A673 (cell line): ENCODE measurements at regions not wholly inside any gene's neighbourhood (a gene's known extent, or its start where the extent isn't known, plus 50 kb on each side); places are given as distances from the start of the nearest gene placed in this dataset.

Source experiments
- BruUV-seq: library from RNA; stranded (reverse); fragments of 400-500 nt; replicated peaks from 2 replicates; lab custom pipeline; 2021; lab: Mats Ljungman, UMichigan
- CTCF ChIA-PET: fragments of 300-600 bp; sonication (Branson Sonifier 250); formaldehyde crosslinking; loops from one replicate; lab custom pipeline; 2022; ENCODE audit warnings: antibody characterized with exemption; lab: Charles Lee
- POLR2A ChIA-PET: fragments of 300-600 bp; sonication (Branson Sonifier 250); formaldehyde crosslinking; loops from one replicate; lab custom pipeline; 2022; ENCODE audit warnings: antibody characterized with exemption; ENCODE audit not compliant: low non-redundant PET; lab: Charles Lee
- DNase-seq: peaks from one replicate; pipeline ENCODE4 v3.0.0-alpha.2; 2015; ENCODE audit warnings: low spot score
- H3K27ac ChIP-seq: fragments of 200-600 bp; sonication (generic); 2 replicates; pipeline ENCODE4 v1.5.1; 2016; ENCODE audit warnings: mixed run types, low read depth, mild to moderate bottlenecking, mixed read lengths, antibody characterized with exemption, low read length; ENCODE audit not compliant: poor library complexity, severe bottlenecking
- H3K27me3 ChIP-seq: fragments of 200-600 bp; sonication (generic); replicated peaks from 2 replicates; pipeline ENCODE4 v1.6.1; 2017; ENCODE audit warnings: mixed run types, low read depth, mild to moderate bottlenecking, mixed read lengths, antibody characterized with exemption, low read length; ENCODE audit not compliant: insufficient read depth, poor library complexity
- H3K36me3 ChIP-seq: fragments of 200-600 bp; sonication (generic); 2 replicates; pipeline ENCODE4 v1.6.1; 2016; ENCODE audit warnings: mixed run types, mild to moderate bottlenecking, mixed read lengths, antibody characterized with exemption, low read length; ENCODE audit not compliant: insufficient read depth, poor library complexity, severe bottlenecking
- H3K4me1 ChIP-seq: fragments of 200-600 bp; sonication (generic); 2 replicates; pipeline ENCODE4 v1.6.1; 2017; ENCODE audit warnings: mixed run types, mild to moderate bottlenecking, mixed read lengths, antibody characterized with exemption, low read length; ENCODE audit not compliant: insufficient read depth, poor library complexity, severe bottlenecking
- H3K4me3 ChIP-seq: fragments of 200-600 bp; sonication (generic); 2 replicates; pipeline ENCODE4 v1.5.1; 2016; ENCODE audit warnings: low read depth, mixed run types, mild to moderate bottlenecking, mixed read lengths, low read length; ENCODE audit not compliant: poor library complexity, severe bottlenecking
- H3K9me3 ChIP-seq: fragments of 200-600 bp; sonication (generic); 2 replicates; pipeline ENCODE4 v1.6.1; 2016; ENCODE audit warnings: mixed run types, low read depth, mild to moderate bottlenecking, mixed read lengths, antibody characterized with exemption, low read length; ENCODE audit not compliant: poor library complexity, severe bottlenecking
- EZH2 ChIP-seq: fragments of 200-600 bp; sonication (generic); IDR thresholded peaks from 2 replicates; pipeline ENCODE4 v1.6.1; 2017; ENCODE audit warnings: borderline replicate concordance, low read depth, mild to moderate bottlenecking, mixed read lengths, antibody characterized with exemption, low read length; ENCODE audit not compliant: poor library complexity, severe bottlenecking
- intact Hi-C: fragments of 100-400 bp; cut with micrococcal nuclease; formaldehyde crosslinking; loops from one replicate; pipeline ENCODE4 v1.10.0; 2022; ENCODE audit not compliant: unreplicated experiment
- TF ChIP-seq, protein P1 (sequence below): fragments of 300-800, 200-600 bp; sonication (generic); conservative IDR thresholded peaks from 2 replicates; pipeline ENCODE4 v1.5.1; 2017; ENCODE audit warnings: low read depth, mild to moderate bottlenecking, antibody characterized with exemption, low read length, moderate library complexity, mixed read lengths

DNA sequence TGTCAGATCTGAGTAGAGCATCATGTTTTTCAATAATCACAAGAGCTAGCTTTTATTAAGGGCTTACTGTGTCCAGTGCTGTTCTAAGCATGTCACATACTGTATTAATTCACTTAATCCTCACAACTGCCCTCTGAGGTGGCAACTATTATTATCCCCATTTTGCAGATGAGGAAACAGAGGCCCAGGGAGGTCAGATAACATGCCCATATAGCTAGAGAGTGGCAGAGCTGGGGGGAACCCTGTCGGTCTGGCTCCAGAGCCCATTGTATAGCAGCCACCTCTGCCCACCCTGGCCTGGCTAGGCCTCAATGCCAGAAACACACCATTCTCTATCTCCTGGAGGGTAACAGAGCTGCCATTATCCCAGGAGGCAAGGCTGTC lies 113.2 kb downstream of the B3GNT2 start:
- H3K9me3 ChIP-seq: no peaks in the 10 kb centered on the region
- no peak overlapping the region for H3K4me3 ChIP-seq
- TF ChIP-seq, protein P1, sequence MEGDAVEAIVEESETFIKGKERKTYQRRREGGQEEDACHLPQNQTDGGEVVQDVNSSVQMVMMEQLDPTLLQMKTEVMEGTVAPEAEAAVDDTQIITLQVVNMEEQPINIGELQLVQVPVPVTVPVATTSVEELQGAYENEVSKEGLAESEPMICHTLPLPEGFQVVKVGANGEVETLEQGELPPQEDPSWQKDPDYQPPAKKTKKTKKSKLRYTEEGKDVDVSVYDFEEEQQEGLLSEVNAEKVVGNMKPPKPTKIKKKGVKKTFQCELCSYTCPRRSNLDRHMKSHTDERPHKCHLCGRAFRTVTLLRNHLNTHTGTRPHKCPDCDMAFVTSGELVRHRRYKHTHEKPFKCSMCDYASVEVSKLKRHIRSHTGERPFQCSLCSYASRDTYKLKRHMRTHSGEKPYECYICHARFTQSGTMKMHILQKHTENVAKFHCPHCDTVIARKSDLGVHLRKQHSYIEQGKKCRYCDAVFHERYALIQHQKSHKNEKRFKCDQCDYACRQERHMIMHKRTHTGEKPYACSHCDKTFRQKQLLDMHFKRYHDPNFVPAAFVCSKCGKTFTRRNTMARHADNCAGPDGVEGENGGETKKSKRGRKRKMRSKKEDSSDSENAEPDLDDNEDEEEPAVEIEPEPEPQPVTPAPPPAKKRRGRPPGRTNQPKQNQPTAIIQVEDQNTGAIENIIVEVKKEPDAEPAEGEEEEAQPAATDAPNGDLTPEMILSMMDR: no peak
- TF ChIP-seq EZH2: no peak
- H3K27ac ChIP-seq: no peak overlapping the region
- POLR2A ChIA-PET: no interaction called here
- H3K27me3 ChIP-seq: no peaks in the 10 kb centered on the region
- CTCF ChIA-PET: no interaction called here
- DNase-seq: no peak
- intact Hi-C loops: no loop called here
- H3K36me3 ChIP-seq: no peaks in the 10 kb centered on the region
- no TSS peak for BruUV-seq
- peaks cover 13% of the 10 kb centered on the region for H3K4me1 ChIP-seq

DNA sequence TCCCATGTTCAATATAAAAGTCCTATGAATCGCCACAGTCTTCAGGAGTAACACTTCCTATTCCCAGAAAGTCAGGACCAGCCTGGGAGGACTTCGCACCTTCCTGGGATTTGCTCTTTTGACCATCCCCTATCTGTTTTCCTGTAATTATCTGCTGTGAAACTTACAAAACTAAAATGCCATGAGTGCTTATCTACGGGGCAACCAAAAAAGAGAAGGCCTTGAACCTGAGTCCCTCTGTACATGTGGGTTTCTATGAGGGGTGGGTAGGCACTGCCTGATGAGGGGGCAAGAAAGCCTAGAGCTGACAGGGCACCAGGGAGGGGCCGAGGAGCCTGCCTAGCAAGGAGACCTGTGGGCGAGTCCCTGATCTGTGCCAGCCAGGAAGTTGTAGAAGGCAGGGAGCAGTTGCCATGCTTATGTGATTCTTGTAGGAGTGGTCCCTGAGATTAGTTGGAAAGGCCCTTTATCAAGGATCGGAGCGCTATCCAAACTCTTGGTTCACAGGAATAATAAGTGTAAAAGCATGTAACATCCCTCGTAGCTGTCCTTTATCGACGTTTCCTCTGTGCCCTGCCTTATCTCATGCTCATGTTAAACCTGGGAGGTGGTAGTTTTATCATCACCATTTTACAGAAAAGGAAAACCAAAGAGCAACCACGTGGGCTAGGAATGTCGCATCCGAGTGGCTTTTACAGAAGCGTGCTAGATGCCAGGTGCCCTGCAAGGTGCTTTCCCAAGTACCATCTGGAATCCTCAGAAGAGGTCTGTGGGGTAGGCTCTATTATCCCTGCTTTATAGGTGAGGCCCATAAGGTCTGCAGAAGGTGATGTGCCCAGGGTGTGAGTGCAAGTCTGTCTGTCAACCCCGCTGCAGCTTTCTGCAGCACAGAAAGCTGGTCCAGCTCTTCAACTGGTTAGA lies 111.8 kb downstream of the B3GNT2 start:
- Histone ChIP-seq H3K4me3 (no peak overlapping the region), H3K27me3 (no peaks in the 10 kb centered on the region), H3K4me1 (peaks cover 13% of the 10 kb centered on the region), H3K36me3 (no peaks in the 10 kb centered on the region), H3K9me3 (no peaks in the 10 kb centered on the region), H3K27ac (no peak overlapping the region)
- TF ChIP-seq, protein P1: no peak
- TF ChIP-seq EZH2: no peak
- no peak for DNase-seq
- CTCF ChIA-PET: no interaction called here
- no TSS peak for BruUV-seq
- intact Hi-C loops: no loop called here
- POLR2A ChIA-PET: no interaction called here

DNA sequence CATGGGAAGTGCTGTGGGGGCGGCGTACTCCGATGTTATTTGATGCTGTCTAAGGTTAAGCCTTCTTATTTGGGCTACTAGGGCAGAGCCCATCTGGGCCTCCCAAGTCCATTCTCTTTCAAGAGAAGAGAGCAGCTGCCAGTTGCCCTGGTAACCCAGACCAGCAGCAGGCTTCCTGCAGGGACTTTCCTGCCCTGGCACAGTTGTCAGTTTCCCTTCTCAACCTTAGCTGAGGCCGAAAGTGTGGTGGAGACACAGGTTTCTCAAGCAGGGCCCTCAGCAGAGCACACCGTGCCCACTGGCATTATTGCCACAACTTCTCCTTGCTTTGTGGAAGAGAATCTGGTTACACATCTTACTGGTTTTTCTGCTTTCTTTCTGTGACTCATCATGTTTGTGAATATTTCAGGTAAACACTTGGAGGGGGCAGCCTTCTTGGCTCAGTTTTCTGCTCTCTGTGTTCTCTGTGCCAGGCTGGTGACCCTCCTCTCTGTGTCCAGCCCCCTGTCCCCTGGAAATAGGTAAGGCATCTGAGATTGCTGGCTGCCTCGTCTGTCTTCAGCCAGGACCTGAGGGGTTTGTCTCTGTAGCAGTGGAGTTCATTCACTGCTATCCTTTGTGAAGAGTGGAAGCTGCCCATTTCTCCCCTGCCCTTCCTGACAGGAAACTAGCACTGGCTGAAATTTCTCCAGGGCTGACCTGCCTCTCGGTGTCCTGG lies 111.0 kb downstream of the B3GNT2 start:
- no TSS peak for BruUV-seq
- intact Hi-C loops: no loop called here
- Histone ChIP-seq H3K4me3 (no peak overlapping the region), H3K4me1 (peaks cover 13% of the 10 kb centered on the region), H3K27me3 (no peaks in the 10 kb centered on the region), H3K27ac (no peak overlapping the region), H3K9me3 (no peaks in the 10 kb centered on the region), H3K36me3 (no peaks in the 10 kb centered on the region)
- no peak for TF ChIP-seq EZH2
- TF ChIP-seq, protein P1: no peak
- ChIA-PET CTCF (no interaction called here), POLR2A (no interaction called here)
- DNase-seq: no peak
